Psoas muscle (tissue), 7 donors: ENCODE measurements at regions not wholly inside any gene's neighbourhood (a gene's known extent, or its start where the extent isn't known, plus 50 kb on each side); places are given as distances from the start of the nearest gene placed in this dataset.
"Not testable (repeated sequence)": the region's sequence is repeated elsewhere in the genome, so short reads cannot be mapped to it uniquely, and the experiment has no call there.

Experiments
- ATAC-seq, 4 donors: fragments of 200-7000 bp; cut with Tn5 transposase; one replicate each; pipeline ENCODE4 v1.9.1; 2020; ENCODE audit warnings: moderate library complexity in 3 of 4, mild to moderate bottlenecking in 2 of 4
- DNase-seq, 2 donors: peaks; one replicate each; pipeline ENCODE4 v3.0.0-alpha.2; 2020
- H3K27ac ChIP-seq: fragments of 200-600 bp; one replicate; pipeline ENCODE4 v1.8.0; 2022
- H3K27me3 ChIP-seq, 3 donors: fragments of 200-600 bp in 1 of 3; one replicate each; pipeline versions ENCODE4 v1.6.1 to v1.8.0; 2013 to 2022; ENCODE audit warnings: low read length in 2 of 3, mild to moderate bottlenecking in 2 of 3, moderate library complexity in 1 of 3; ENCODE audit not compliant: insufficient read depth in 3 of 3
- H3K36me3 ChIP-seq, 2 donors: fragments of 200-600 bp in 1 of 2; one replicate each; pipeline versions ENCODE4 v1.6.1 to v1.8.0; 2013 to 2022; ENCODE audit warnings: low read depth in 1 of 2, mild to moderate bottlenecking in 1 of 2, moderate library complexity in 1 of 2; ENCODE audit not compliant: insufficient read depth in 1 of 2
- H3K4me1 ChIP-seq: fragments of 200-600 bp; one replicate; pipeline ENCODE4 v1.8.0; 2022
- H3K4me3 ChIP-seq: fragments of 200-600 bp; one replicate; pipeline ENCODE4 v1.8.0; 2022; ENCODE audit warnings: mild to moderate bottlenecking
- H3K9me3 ChIP-seq: fragments of 200-600 bp; one replicate; pipeline ENCODE4 v1.8.0; 2022
- CTCF ChIP-seq: fragments of 200-600 bp; IDR thresholded peaks from one replicate; pipeline ENCODE4 v1.8.0; 2022; ENCODE audit warnings: antibody characterized with exemption
- WGBS, 3 donors: extraction: QIAGEN DNeasy Blood & Tissue Kit; methylation state at CpG; one replicate each; pipeline versions ENCODE4 v1.1.6 to v1.1.7; 2013; 5-methylcytosine and 5-hydroxymethylcytosine counted together
- intact Hi-C, 2 donors: fragments of 100-400 bp; cut with DNase I; formaldehyde crosslinking; loops; one replicate each; pipeline versions ENCODE4 v1.11.0 to v1.14.2; 2022
- donor health status: healthy with polysubstance abuse.
- donor health status: DM: no; HTN: no; CAD: no; lungs with moderate emphysema.
- donor health status: Bipolar disorder and iron deficiency.
- donor health status: healthy.
- donor health status: DM: yes; HTN: yes; CAD: no.
- donor health status: DM: no; HTN: no; CAD: no.
- donor health status: DM: yes; HTN: yes; CAD: no.

DNA sequence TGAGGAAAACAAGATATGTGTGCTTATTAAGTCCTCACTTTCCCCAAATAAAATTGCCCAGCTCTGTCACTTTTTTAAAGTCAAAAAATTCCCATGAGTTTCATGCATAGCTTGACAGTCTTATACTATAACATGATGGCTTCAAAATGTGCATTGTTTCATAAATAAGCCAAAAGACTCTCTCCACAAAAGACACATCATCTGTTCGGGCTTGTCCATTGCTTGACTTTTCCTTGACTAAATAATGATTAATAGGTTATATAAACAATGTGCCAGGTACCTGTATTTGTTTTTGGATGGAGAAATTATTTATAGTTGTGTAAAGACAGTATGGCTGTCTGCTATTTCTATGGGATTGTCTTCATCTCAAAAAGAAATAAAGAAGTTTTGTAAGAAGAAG is 329.2 kb upstream of the KLF3 start:
- DNase-seq: no peak

GRCh38 chr4:38338939-38339338 is 325.1 kb upstream of the KLF3 start:
- DNase-seq, H3K9me3 ChIP-seq, H3K4me1 ChIP-seq, intact Hi-C loops, H3K27ac ChIP-seq, H3K4me3 ChIP-seq, H3K36me3 ChIP-seq, ATAC-seq, H3K27me3 ChIP-seq: not testable (repeated sequence)
- 92 to 95% (median 95%) methylated on average over 1 of the region's 1 CpG for WGBS, 3 donors

More for the DNA sequence above, 329.2 kb upstream of the KLF3 start:
- WGBS, 3 donors: 84 to 86% (median 85%) methylated on average over 1 of the region's 1 CpG
- no peak overlapping the region for H3K27ac ChIP-seq
- intact Hi-C loops: no loop called here
- H3K36me3 ChIP-seq: no peaks in the 10 kb centered on the region
- no peak for TF ChIP-seq CTCF
- no peak overlapping the region for H3K4me3 ChIP-seq
- ATAC-seq: no peak
- peaks cover 4% of the 10 kb centered on the region for H3K9me3 ChIP-seq
- no peaks in the 10 kb centered on the region for H3K4me1 ChIP-seq
- H3K27me3 ChIP-seq: peaks cover 0 to 2% (median 0%) of the 10 kb centered on the region in 3 donors

DNA sequence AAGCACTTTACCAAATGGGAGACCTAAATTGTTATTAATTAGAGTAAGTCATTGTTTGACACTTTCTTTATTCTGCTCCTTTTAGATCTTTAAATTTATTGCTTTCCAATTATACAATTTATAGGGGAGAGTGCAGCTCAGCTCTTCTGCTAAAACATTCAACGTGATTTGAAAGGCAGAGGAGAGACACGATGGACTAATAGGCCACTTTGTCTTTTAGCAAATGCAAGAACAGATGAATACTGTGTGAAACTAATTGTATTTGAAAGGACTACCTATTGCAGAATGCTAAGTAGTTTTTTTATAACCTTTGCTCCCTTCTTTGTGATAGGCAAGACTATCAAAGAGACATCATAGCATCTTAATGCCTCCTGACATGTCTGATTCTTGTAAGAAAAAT is 320.4 kb upstream of the KLF3 start:
- no peaks in the 10 kb centered on the region for H3K36me3 ChIP-seq
- no peak for TF ChIP-seq CTCF
- intact Hi-C loops: no loop called here
- DNase-seq (no peak), ATAC-seq (no peak)
- WGBS, 3 donors: 55 to 67% (median 63%) methylated on average over 2 of the region's 2 CpGs
- no peak overlapping the region for H3K27ac ChIP-seq
- no peak overlapping the region for H3K4me3 ChIP-seq
- H3K9me3 ChIP-seq: no peaks in the 10 kb centered on the region
- no peaks in the 10 kb centered on the region for H3K4me1 ChIP-seq
- H3K27me3 ChIP-seq: no peaks in the 10 kb centered on the region

- Histone ChIP-seq H3K27me3 (no peaks in the 10 kb centered on the region), H3K4me3 (no peak overlapping the region), H3K9me3 (no peaks in the 10 kb centered on the region), H3K27ac (no peak overlapping the region), H3K36me3 (no peaks in the 10 kb centered on the region), H3K4me1 (no peaks in the 10 kb centered on the region)
- DNase-seq: no peak
- no peak for ATAC-seq
- intact Hi-C loops: no loop called here
- TF ChIP-seq CTCF: no peak
- 70 to 79% (median 71%) methylated on average over 1 of the region's 1 CpG for WGBS, 3 donors
Observed at GRCh38 chr4:38344929-38345328, 319.1 kb upstream of the KLF3 start.

DNA sequence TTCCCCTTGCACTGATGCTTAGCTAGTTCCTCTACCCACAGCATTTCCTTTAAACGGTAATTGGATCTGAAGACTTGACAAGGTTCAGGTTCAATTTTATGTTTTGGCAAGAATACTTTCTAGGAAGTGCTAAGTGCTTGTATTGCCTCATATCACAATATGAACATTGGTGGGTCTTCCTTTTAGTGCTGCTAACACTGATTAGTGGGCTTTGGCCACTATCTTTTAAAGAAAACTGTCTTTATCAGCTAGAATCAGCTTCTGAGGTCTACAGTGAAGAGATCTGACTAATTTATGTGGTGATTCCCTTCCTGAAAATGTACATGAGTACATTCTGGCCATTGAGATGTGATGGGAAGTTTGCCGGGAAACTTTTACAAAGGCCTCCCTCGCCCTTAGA is 316.7 kb upstream of the KLF3 start:
- Histone ChIP-seq H3K36me3 (no peaks in the 10 kb centered on the region), H3K4me1 (no peaks in the 10 kb centered on the region), H3K27me3 (peaks cover 0 to 3% (median 0%) of the 10 kb centered on the region in 3 donors), H3K27ac (no peak overlapping the region), H3K9me3 (no peaks in the 10 kb centered on the region), H3K4me3 (no peak overlapping the region)
- WGBS, 3 donors: 74 to 85% (median 80%) methylated on average over 3 of the region's 3 CpGs
- no peak for TF ChIP-seq CTCF
- intact Hi-C loops: no loop called here
- ATAC-seq (no peak), DNase-seq (no peak)
